GM10266 (cell line): ENCODE measurements at regions not wholly inside any gene's neighbourhood (a gene's known extent, or its start where the extent isn't known, plus 50 kb on each side); places are given as distances from the start of the nearest gene placed in this dataset.
A peak's percentile ranks its signal among the peaks of the same experiment; 100 is the strongest.

Source experiments
- DNase-seq: peaks from one replicate; pipeline ENCODE4 v3.0.0; 2012; ENCODE audit errors: extremely low spot score
- CTCF ChIP-seq: IDR thresholded peaks from 2 replicates; pipeline ENCODE4 v1.5.1; 2012; ENCODE audit warnings: mild to moderate bottlenecking, low read depth; ENCODE audit not compliant: control insufficient read depth, insufficient read depth; ENCODE audit errors: missing control alignments

- no peak for DNase-seq
- no peak for TF ChIP-seq CTCF
Measured at GRCh38 chr18:22790545-22791309, 142.4 kb upstream of the RBBP8 start.

- no peak for DNase-seq
- no peak for TF ChIP-seq CTCF
Measured at GRCh38 chr18:22791310-22791610, 141.9 kb upstream of the RBBP8 start.

GRCh38 chr18:22796113-22796512 lies 137.0 kb upstream of the RBBP8 start:
- TF ChIP-seq CTCF = no peak
- no peak for DNase-seq

GRCh38 chr18:22800551-22800951 lies 132.6 kb upstream of the RBBP8 start:
- DNase-seq = no peak
- TF ChIP-seq CTCF = no peak

- peak; percentile 38 for DNase-seq
- peak; percentile 76 for TF ChIP-seq CTCF
Measured at GRCh38 chr18:22813648-22814328, 119.3 kb upstream of the RBBP8 start.

- no peak for DNase-seq
- TF ChIP-seq CTCF = no peak
Measured at GRCh38 chr18:22814329-22814703, 118.8 kb upstream of the RBBP8 start.
